Upper lobe of left lung (tissue), 4 donors: ENCODE measurements at regions not wholly inside any gene's neighbourhood (a gene's known extent, or its start where the extent isn't known, plus 50 kb on each side); places are given as distances from the start of the nearest gene placed in this dataset.

ENCODE experiments used
- CTCF ChIP-seq, 6 experiments: fragments of 450-650 bp in 4 of 6; fragments of 200-600 bp in 2 of 6; sonication (generic) in 2 of 6; IDR thresholded peaks; one replicate each; pipeline ENCODE4 v1.5.1; 2016 to 2019; ENCODE audit warnings: antibody characterized with exemption in 6 of 6
- EP300 ChIP-seq, 4 donors: sonication (generic); formaldehyde crosslinking; IDR thresholded peaks; one replicate each; pipeline ENCODE4 v1.5.1; 2017; ENCODE audit warnings: antibody characterized with exemption in 4 of 4, control low read depth in 2 of 4
- POLR2A ChIP-seq, 4 donors: fragments of 450-650 bp; IDR thresholded peaks; one replicate each; pipeline ENCODE4 v1.5.1; 2016 to 2017; ENCODE audit warnings: antibody characterized with exemption in 4 of 4, mild to moderate bottlenecking in 2 of 4
- POLR2AphosphoS5 ChIP-seq, 2 donors: sonication (generic); formaldehyde crosslinking; IDR thresholded peaks; one replicate each; pipeline ENCODE4 v1.5.1; 2017; ENCODE audit warnings: antibody characterized with exemption in 2 of 2

GRCh38 chr2:192391041-192391440 lies 196.3 kb upstream of the TMEFF2 start:
- TF ChIP-seq POLR2AphosphoS5 (IDR thresholded peaks at IDR 0.05) (no peak), EP300 (IDR thresholded peaks at IDR 0.05) (no peak), CTCF (IDR thresholded peaks at IDR 0.05) (no peak), POLR2A (IDR thresholded peaks at IDR 0.05) (no peak)
